ENCODE measurements at regions not wholly inside any gene's neighbourhood (a gene's known extent, or its start where the extent isn't known, plus 50 kb on each side); places are given as distances from the start of the nearest gene placed in this dataset.

DNA sequence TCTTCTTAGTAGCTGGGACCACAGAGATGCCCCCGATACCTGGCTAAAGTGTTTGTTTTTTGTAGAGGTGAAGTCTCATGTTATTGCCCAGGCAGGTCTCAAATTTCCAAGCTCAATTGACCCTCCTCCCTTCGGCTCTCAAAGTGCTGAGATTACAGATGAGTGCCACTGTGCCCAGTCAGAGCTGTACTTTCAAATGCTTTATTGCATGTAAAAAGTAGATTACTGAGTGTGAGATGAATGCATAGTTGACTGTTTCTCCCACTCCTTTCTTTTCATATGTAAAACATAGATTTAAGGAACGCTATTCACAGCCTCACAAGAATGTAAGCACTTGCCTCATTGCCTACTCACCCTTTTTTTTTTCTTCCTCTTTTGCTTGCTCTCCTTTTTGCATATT, 984.4 kb upstream of the PABPC4L start:
- ChIA-PET POLR2A (no interaction called here), RAD21 (ENCODE audit: low non-redundant PET in 1 of 2, low total read pairs in 2 of 2, uncharacterized antibody in 2 of 2, unreplicated experiment in 2 of 2) (no interaction called here), CTCF (no interaction called here)
- no peak overlapping the region for H3K4me2 ChIP-seq (ENCODE audit: low read length)
- intact Hi-C loops (cut with micrococcal nuclease): no loop called here
- H3K4me3 ChIP-seq (replicated peaks in 1 of 2; ENCODE audit: low read depth in 1 of 2, low read length in 2 of 2): no peak overlapping the region
- no peaks in the 10 kb centered on the region for H3K4me1 ChIP-seq (ENCODE audit: control insufficient read depth in 1 of 2, insufficient read depth in 2 of 2, low read length in 2 of 2)
- no peaks in the 10 kb centered on the region for H3K9me3 ChIP-seq (ENCODE audit: control insufficient read depth in 1 of 2, insufficient read depth in 1 of 2, low read depth in 1 of 2, low read length in 2 of 2)
- no peaks in the 10 kb centered on the region for H4K20me1 ChIP-seq (ENCODE audit: insufficient read depth)
- ATAC-seq: no peak
- no TSS peak for BruUV-seq (replicated peaks)
- no peak for DNase-seq (ENCODE audit: low read depth, low spot score)
- H3K27ac ChIP-seq (ENCODE audit: low read depth, low read length): no peak overlapping the region
- H3K9me2 ChIP-seq (ENCODE audit: insufficient read depth): no peaks in the 10 kb centered on the region
- no peaks in the 10 kb centered on the region for H3K36me3 ChIP-seq (ENCODE audit: control insufficient read depth in 1 of 2, insufficient read depth in 2 of 2, low read length in 2 of 2)
- no peaks in the 10 kb centered on the region for H3K79me2 ChIP-seq (ENCODE audit: insufficient read depth, low read length)
- no peak for TF ChIP-seq FOSL1 (IDR thresholded peaks at IDR 0.05; ENCODE audit: low read depth)
- TF ChIP-seq POLR2A (IDR thresholded peaks at IDR 0.05; ENCODE audit: borderline replicate concordance, extremely low read depth, insufficient read depth, insufficient read length): no peak
- TF ChIP-seq YY1 (IDR thresholded peaks at IDR 0.05; ENCODE audit: extremely low read depth, insufficient replicate concordance, low read depth, low read length): no peak
- no peak for TF ChIP-seq ZFX (IDR thresholded peaks at IDR 0.05)
- no peak for TF ChIP-seq ZNF274 (IDR thresholded peaks at IDR 0.05; ENCODE audit: low read depth, low read length)
- TF ChIP-seq JUND (IDR thresholded peaks at IDR 0.05): no peak
- TF ChIP-seq, protein P1, sequence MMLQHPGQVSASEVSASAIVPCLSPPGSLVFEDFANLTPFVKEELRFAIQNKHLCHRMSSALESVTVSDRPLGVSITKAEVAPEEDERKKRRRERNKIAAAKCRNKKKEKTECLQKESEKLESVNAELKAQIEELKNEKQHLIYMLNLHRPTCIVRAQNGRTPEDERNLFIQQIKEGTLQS (IDR thresholded peaks at IDR 0.05): no peak
- H3K27me3 ChIP-seq (ENCODE audit: insufficient read depth, low read length): no peaks in the 10 kb centered on the region
- H3K9ac ChIP-seq (ENCODE audit: low read length): no peak overlapping the region
- H2AFZ ChIP-seq (ENCODE audit: low read depth, low read length, poor library complexity, severe bottlenecking): no peak overlapping the region

DNA sequence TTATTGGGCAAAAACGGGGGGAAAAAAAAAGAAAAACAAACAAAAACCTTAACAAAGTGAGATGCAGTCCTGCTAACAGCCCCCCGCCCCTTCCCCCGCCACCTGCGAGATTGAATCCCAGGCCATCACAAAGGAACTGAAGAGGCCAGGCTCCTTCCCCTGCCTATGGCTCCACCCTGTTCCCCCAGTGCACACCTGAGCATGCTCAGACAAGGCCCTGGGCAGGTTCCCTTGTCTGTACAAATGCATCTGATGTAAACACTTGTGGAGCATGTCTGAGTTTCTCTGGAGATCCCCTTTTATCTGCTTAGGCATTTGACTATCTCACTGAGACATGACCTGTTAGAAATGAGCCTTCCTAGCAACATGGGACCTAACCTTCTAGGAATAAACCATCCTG, 983.7 kb upstream of the PABPC4L start:
- H3K9me2 ChIP-seq (ENCODE audit: insufficient read depth): no peaks in the 10 kb centered on the region
- H2AFZ ChIP-seq (ENCODE audit: low read depth, low read length, poor library complexity, severe bottlenecking): no peak overlapping the region
- no peak overlapping the region for H3K9ac ChIP-seq (ENCODE audit: low read length)
- H3K4me3 ChIP-seq (replicated peaks in 1 of 2; ENCODE audit: low read depth in 1 of 2, low read length in 2 of 2): no peak overlapping the region
- intact Hi-C loops (cut with micrococcal nuclease): no loop called here
- H3K27ac ChIP-seq (ENCODE audit: low read depth, low read length): no peak overlapping the region
- no peaks in the 10 kb centered on the region for H4K20me1 ChIP-seq (ENCODE audit: insufficient read depth)
- no peaks in the 10 kb centered on the region for H3K79me2 ChIP-seq (ENCODE audit: insufficient read depth, low read length)
- no peak overlapping the region for H3K4me2 ChIP-seq (ENCODE audit: low read length)
- RAD21 ChIA-PET (ENCODE audit: low non-redundant PET in 1 of 2, low total read pairs in 2 of 2, uncharacterized antibody in 2 of 2, unreplicated experiment in 2 of 2): no interaction called here
- ATAC-seq (no peak), DNase-seq (ENCODE audit: low read depth, low spot score) (no peak)
- H3K27me3 ChIP-seq (ENCODE audit: insufficient read depth, low read length): no peaks in the 10 kb centered on the region
- H3K36me3 ChIP-seq (ENCODE audit: control insufficient read depth in 1 of 2, insufficient read depth in 2 of 2, low read length in 2 of 2): no peaks in the 10 kb centered on the region
- TF ChIP-seq ELF1 (IDR thresholded peaks at IDR 0.05; ENCODE audit: borderline replicate concordance, low read depth) (no peak), ZFX (IDR thresholded peaks at IDR 0.05) (no peak)
- CTCF ChIA-PET: no interaction called here
- POLR2A ChIA-PET: no interaction called here
- no peaks in the 10 kb centered on the region for H3K9me3 ChIP-seq (ENCODE audit: control insufficient read depth in 1 of 2, insufficient read depth in 1 of 2, low read depth in 1 of 2, low read length in 2 of 2)
- H3K4me1 ChIP-seq (ENCODE audit: control insufficient read depth in 1 of 2, insufficient read depth in 2 of 2, low read length in 2 of 2): no peaks in the 10 kb centered on the region
- no TSS peak for BruUV-seq (replicated peaks)

Data from HCT116 (cell line).